ENCODE measurements at regions not wholly inside any gene's neighbourhood (a gene's known extent, or its start where the extent isn't known, plus 50 kb on each side); places are given as distances from the start of the nearest gene placed in this dataset.

- Histone ChIP-seq H2BK120ac (ENCODE audit: low read depth, low read length) (no peak overlapping the region), H4K91ac (ENCODE audit: insufficient read depth, low read depth, low read length) (no peak overlapping the region), H3K9ac (ENCODE audit: low read depth, low read length) (no peak overlapping the region), H3K4ac (ENCODE audit: low read depth, low read length) (no peak overlapping the region), H3K27ac (ENCODE audit: insufficient read depth, low read length) (no peak overlapping the region), H3K36me3 (ENCODE audit: control insufficient read depth, insufficient read depth, low read length) (no peaks in the 10 kb centered on the region), H3K79me1 (ENCODE audit: low read depth in 1 of 2, low read length in 2 of 2) (no peaks in the 10 kb centered on the region), H3K27me3 (ENCODE audit: control insufficient read depth, insufficient read depth, low read length) (no peaks in the 10 kb centered on the region), H2AK5ac (ENCODE audit: low read depth, low read length) (no peak overlapping the region), H3K4me2 (ENCODE audit: low read depth, low read length) (no peak overlapping the region), H3K23ac (ENCODE audit: low read depth, low read length) (no peak overlapping the region), H2AFZ (replicated peaks; ENCODE audit: low read length, poor library complexity) (no peak overlapping the region), H3K14ac (replicated peaks; ENCODE audit: low read depth, low read length) (no peak overlapping the region), H3K18ac (ENCODE audit: low read depth, low read length) (no peak overlapping the region), H2BK15ac (ENCODE audit: low read depth, low read length) (no peak overlapping the region), H4K5ac (ENCODE audit: low read depth, low read length) (no peak overlapping the region), H2AK9ac (replicated peaks; ENCODE audit: low read depth, low read length, poor library complexity) (no peak overlapping the region), H3K56ac (ENCODE audit: extremely low read depth, insufficient read depth, low read length) (no peak overlapping the region), H2BK5ac (ENCODE audit: low read depth, low read length, poor library complexity, severe bottlenecking) (no peak overlapping the region), H4K8ac (ENCODE audit: low read depth in 2 of 2, low read length in 2 of 2) (no peak overlapping the region), H3K4me3 (ENCODE audit: insufficient read depth, low read depth, low read length) (no peak overlapping the region), H2BK20ac (ENCODE audit: low read depth, low read length) (no peak overlapping the region), H4K20me1 (ENCODE audit: insufficient read depth, low read length) (no peaks in the 10 kb centered on the region), H3K9me1 (ENCODE audit: insufficient read depth, low read length) (no peaks in the 10 kb centered on the region), H3K4me1 (ENCODE audit: control insufficient read depth, insufficient read depth, low read length) (no peaks in the 10 kb centered on the region), H3K9me3 (ENCODE audit: control insufficient read depth, insufficient read depth, low read length) (peaks cover 4% of the 10 kb centered on the region; the same call in 1 of the 2 replicates)
- ATAC-seq (ENCODE audit: low read depth) (no peak), DNase-seq (no peak)
- BruUV-seq (replicated peaks): no TSS peak
- intact Hi-C loops (cut with micrococcal nuclease) (no loop called here), dilution Hi-C loops (cut with HindIII; ENCODE audit: low sequenced_read_pairs, unreplicated experiment) (no loop called here), in situ Hi-C loops (cut with MboI; ENCODE audit: low sequenced_read_pairs) (no loop called here)
- CTCF ChIA-PET: no interaction called here
- POLR2A ChIA-PET (ENCODE audit: unreplicated experiment): no interaction called here
- TF ChIP-seq ELK1 (IDR thresholded peaks at IDR 0.05; ENCODE audit: borderline replicate concordance, low read depth, low read length) (no peak), NFE2L2 (IDR thresholded peaks at IDR 0.05; ENCODE audit: low read depth, low read length) (no peak)
- no CpG with 5 or more reads among the region's 2 CpGs for WGBS, 2 experiments (ENCODE audit: extremely low coverage in 2 of 2, insufficient read length in 1 of 2)
These were observed 396.1 kb upstream of the GNPDA2 start for GRCh38 chr4:45122406-45122805.

Measured in IMR-90 (cell line).